ENCODE measurements at regions not wholly inside any gene's neighbourhood (a gene's known extent, or its start where the extent isn't known, plus 50 kb on each side); places are given as distances from the start of the nearest gene placed in this dataset.

- Mint-ChIP-seq H3K9me3 (no peaks in the 10 kb centered on the region), H3K27me3 (ENCODE audit: low read depth in 3 of 3) (peaks cover 2 to 5% (median 4%) of the 10 kb centered on the region in 3 donors), H3K27ac (no peak overlapping the region), H3K36me3 (no peaks in the 10 kb centered on the region), H3K4me1 (peaks cover 26 to 30% of the 10 kb centered on the region in 2 donors), H3K4me3 (no peak overlapping the region)
- DNase-seq: no peak
Observed at GRCh38 chr17:83178533-83179304, 99.3 kb downstream of the METRNL start.

GRCh38 chr17:83179374-83179773 is 100.0 kb downstream of the METRNL start:
- Mint-ChIP-seq H3K27me3 (ENCODE audit: low read depth in 3 of 3) (peaks cover 2 to 5% (median 4%) of the 10 kb centered on the region in 3 donors), H3K4me1 (peaks cover 27 to 32% of the 10 kb centered on the region in 2 donors), H3K4me3 (no peak overlapping the region), H3K9me3 (no peaks in the 10 kb centered on the region), H3K36me3 (no peaks in the 10 kb centered on the region), H3K27ac (no peak overlapping the region)
- no peak for DNase-seq

DNA sequence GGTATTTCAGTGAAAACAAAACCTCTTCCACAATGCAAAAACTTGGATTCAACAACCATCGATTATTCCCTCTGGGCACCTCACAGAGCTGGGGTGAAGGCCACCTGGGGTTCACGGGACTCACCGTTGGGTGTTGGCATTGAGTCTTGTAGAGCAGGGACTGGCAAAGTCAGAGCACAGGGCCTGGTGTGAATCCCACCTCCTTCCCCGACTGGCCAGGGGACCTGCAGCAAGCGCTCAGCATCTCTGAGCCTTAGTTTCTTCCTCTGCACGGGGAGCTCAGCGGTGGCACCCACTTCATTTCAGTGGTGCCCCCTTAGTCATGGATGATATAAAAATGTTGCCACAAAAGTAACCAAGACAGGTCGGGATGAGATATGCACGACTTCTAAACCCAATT is 100.4 kb downstream of the METRNL start:
- Mint-ChIP-seq H3K4me1 (peaks cover 27 to 30% of the 10 kb centered on the region in 2 donors), H3K27ac (peak overlapping the region in 2 of 6 donors; percentile 3 to 6), H3K27me3 (ENCODE audit: low read depth in 3 of 3) (peaks cover 2 to 8% (median 4%) of the 10 kb centered on the region in 3 donors), H3K9me3 (no peaks in the 10 kb centered on the region), H3K4me3 (no peak overlapping the region), H3K36me3 (no peaks in the 10 kb centered on the region)
- no peak for DNase-seq

DNA sequence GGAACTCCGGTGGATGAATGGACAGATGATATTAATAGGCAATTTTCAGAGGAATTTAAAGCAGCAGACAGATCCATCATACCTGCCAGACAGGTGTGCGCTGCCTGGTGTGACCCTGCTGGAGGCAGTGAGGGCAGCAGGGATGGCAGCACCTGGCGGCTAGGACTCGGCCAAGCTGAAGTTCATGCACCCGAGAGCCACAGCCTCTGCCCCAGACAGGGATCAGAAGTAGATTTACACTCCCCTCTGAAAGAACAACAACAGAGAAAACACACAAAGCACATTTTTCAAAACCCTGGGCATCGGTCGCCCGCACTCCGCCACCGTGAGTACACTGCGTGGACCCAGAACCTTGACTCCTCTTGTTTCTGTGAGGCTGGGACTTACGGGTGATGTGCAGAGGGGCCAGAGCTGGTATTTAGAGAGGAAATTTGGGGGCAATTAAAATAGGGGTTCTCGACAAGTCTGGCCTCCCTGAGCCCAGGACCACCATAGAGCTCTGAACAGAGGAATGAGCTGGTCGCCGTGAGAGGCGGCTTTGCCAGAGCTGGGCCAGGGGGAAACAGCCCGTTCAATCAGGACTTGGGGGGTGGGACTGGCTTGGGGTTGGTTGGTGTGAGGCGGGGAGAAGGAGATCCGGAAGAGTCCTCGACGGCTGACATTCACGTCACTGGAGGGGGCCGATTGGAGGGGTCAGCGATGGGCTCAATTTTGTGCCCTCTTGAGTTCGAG is 101.0 kb downstream of the METRNL start:
- H3K4me3 Mint-ChIP-seq: peak overlapping the region in 1 of 5 donors; percentile 33
- no peak for DNase-seq
- peaks cover 27 to 30% of the 10 kb centered on the region in 2 donors for H3K4me1 Mint-ChIP-seq
- H3K36me3 Mint-ChIP-seq: no peaks in the 10 kb centered on the region
- peaks cover 2 to 8% (median 4%) of the 10 kb centered on the region in 3 donors for H3K27me3 Mint-ChIP-seq (ENCODE audit: low read depth in 3 of 3)
- no peaks in the 10 kb centered on the region for H3K9me3 Mint-ChIP-seq
- H3K27ac Mint-ChIP-seq: peak overlapping the region in 2 of 6 donors; percentile 6 to 49

GRCh38 chr17:83180996-83181481 is 101.6 kb downstream of the METRNL start:
- no peaks in the 10 kb centered on the region for H3K9me3 Mint-ChIP-seq
- H3K36me3 Mint-ChIP-seq: no peaks in the 10 kb centered on the region
- peak overlapping the region in 1 of 5 donors; percentile 33 for H3K4me3 Mint-ChIP-seq
- no peak overlapping the region for H3K27ac Mint-ChIP-seq
- H3K27me3 Mint-ChIP-seq (ENCODE audit: low read depth in 3 of 3): peaks cover 2 to 8% (median 4%) of the 10 kb centered on the region in 3 donors
- H3K4me1 Mint-ChIP-seq: peaks cover 23 to 28% of the 10 kb centered on the region in 2 donors
- DNase-seq: no peak

GRCh38 chr17:83181991-83182619 is 102.7 kb downstream of the METRNL start:
- no peak for DNase-seq
- peaks cover 18 to 22% of the 10 kb centered on the region in 2 donors for H3K4me1 Mint-ChIP-seq
- peaks cover 2 to 10% (median 3%) of the 10 kb centered on the region in 3 donors for H3K27me3 Mint-ChIP-seq (ENCODE audit: low read depth in 3 of 3)
- no peaks in the 10 kb centered on the region for H3K36me3 Mint-ChIP-seq
- H3K4me3 Mint-ChIP-seq: peak overlapping the region in 2 of 5 donors; percentile 34 to 36
- peak overlapping the region; percentile 54 to 96 (median 87) for H3K27ac Mint-ChIP-seq
- H3K9me3 Mint-ChIP-seq: no peaks in the 10 kb centered on the region

DNA sequence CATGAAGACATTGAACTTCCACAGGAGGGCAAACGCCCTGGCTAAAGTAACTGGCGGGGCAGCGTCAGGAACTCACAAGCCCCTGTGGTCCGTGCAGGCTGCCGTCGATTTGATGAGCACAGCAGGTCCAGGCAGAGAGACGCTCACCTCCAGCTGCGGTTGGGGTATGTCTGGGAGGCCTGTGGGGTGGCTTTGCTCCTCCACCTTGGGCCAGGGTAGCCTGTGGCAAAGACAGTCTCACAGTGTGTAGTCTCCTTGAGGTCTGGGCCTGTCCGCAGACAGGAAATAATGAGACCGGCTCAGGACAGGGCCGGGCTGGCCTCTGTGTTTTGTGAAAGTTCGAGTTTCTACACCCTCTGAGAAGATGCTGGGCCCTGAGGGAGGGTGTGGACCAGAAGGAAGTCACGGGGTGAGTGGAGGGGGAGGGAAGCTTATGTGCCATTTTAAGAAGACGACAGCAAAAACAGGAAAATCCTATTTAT is 103.3 kb downstream of the METRNL start:
- Mint-ChIP-seq H3K4me1 (peaks cover 18 to 22% of the 10 kb centered on the region in 2 donors), H3K4me3 (peak overlapping the region; percentile 34 to 83 (median 65)), H3K9me3 (no peaks in the 10 kb centered on the region), H3K36me3 (no peaks in the 10 kb centered on the region), H3K27ac (peak overlapping the region; percentile 54 to 96 (median 87)), H3K27me3 (ENCODE audit: low read depth in 3 of 3) (peaks cover 2 to 10% (median 3%) of the 10 kb centered on the region in 3 donors)
- DNase-seq: peak; percentile 63 to 74 (median 73)

- Mint-ChIP-seq H3K27ac (peak overlapping the region; percentile 54 to 96 (median 87)), H3K36me3 (peaks cover 0 to 4% (median 0%) of the 10 kb centered on the region in 3 donors), H3K4me1 (peaks cover 18 to 25% of the 10 kb centered on the region in 2 donors), H3K4me3 (peak overlapping the region; percentile 34 to 83 (median 65)), H3K27me3 (ENCODE audit: low read depth in 3 of 3) (peaks cover 2 to 10% (median 3%) of the 10 kb centered on the region in 3 donors), H3K9me3 (no peaks in the 10 kb centered on the region)
- DNase-seq: no peak
Observed at GRCh38 chr17:83183145-83183948, 103.9 kb downstream of the METRNL start.

- Mint-ChIP-seq H3K27ac (peak overlapping the region in 1 of 6 donors; percentile 80), H3K4me1 (peaks cover 18 to 25% of the 10 kb centered on the region in 2 donors), H3K36me3 (peaks cover 0 to 9% (median 0%) of the 10 kb centered on the region in 3 donors), H3K4me3 (no peak overlapping the region), H3K9me3 (no peaks in the 10 kb centered on the region), H3K27me3 (ENCODE audit: low read depth in 3 of 3) (peaks cover 2 to 10% (median 5%) of the 10 kb centered on the region in 3 donors)
- no peak for DNase-seq
Observed at GRCh38 chr17:83183951-83184506, 104.6 kb downstream of the METRNL start.

DNA sequence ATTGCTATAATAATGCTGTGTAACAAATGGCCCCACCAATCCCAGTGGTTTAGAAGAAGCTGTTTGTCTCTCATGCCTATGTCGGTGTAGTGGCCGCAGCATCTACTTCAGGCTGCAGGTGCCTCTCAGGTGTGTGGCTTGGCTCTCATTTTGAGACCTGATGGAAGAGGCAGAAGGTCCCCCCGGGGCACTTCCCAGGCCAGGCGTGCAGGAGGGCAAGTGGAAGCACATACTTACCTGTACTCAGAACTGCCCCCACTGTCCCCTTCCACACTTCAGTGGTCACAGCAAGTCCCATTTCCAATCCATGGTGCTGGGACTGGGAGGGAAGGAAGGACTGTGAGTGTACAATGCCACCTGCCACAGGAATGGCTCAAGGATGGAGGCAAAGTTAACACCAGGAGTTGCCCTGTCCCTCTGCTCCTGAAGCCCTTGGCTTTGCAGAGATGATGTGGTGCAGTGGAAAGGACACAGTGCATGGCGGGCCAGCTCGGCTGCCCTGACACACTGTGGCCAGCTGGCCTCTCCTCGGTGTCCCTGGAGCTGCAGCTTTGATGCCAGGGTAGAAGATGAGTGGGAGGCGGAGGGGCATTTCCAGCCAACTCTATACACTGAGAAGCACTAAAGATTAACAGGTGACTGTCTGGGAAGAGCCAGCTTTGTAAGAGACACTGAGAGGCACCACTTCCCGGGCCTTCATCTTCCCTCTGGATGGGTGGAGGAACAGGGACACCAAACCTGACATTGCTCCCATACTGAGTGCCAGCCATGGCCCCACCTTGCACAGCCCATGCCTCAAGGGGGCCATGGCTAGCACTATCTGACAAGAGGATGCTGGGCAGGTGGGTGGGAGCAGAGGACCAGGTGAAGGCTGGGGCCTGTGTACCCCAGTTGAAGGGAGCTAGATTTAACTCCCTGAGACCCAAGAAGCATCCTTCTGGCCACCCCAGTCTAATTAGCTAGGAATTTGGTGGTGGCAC is 105.9 kb downstream of the METRNL start:
- H3K27ac Mint-ChIP-seq: peak overlapping the region in 1 of 6 donors; percentile 30
- H3K4me1 Mint-ChIP-seq: peaks cover 19 to 25% of the 10 kb centered on the region in 2 donors
- H3K4me3 Mint-ChIP-seq: no peak overlapping the region
- peaks cover 0 to 9% (median 0%) of the 10 kb centered on the region in 3 donors for H3K36me3 Mint-ChIP-seq
- no peak for DNase-seq
- no peaks in the 10 kb centered on the region for H3K9me3 Mint-ChIP-seq
- H3K27me3 Mint-ChIP-seq (ENCODE audit: low read depth in 3 of 3): peaks cover 2 to 9% (median 7%) of the 10 kb centered on the region in 3 donors

DNA sequence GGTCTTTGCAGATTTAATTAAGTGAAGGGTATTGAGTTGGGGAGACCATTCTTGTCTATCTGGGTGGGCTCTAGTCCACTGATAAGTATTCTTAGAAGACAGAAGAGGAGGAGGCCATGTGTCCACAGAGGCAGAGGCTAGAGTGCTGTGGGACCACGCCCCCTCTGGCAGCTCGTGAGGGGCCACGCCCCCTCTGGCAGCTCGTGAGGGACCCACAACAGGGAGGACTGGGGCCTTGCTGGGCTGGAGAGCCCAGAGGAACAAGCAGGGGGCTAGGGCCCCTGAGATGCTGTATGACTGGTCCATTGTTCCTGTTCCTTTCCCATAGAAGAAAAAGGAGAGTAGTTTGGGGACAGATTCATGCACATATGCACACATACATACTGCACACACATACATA is 106.8 kb downstream of the METRNL start:
- Mint-ChIP-seq H3K9me3 (peaks cover 0 to 1% (median 0%) of the 10 kb centered on the region in 6 donors), H3K4me1 (peaks cover 28 to 29% of the 10 kb centered on the region in 2 donors), H3K27ac (peak overlapping the region in 1 of 6 donors; percentile 66), H3K4me3 (no peak overlapping the region), H3K27me3 (ENCODE audit: low read depth in 3 of 3) (peaks cover 2 to 13% (median 11%) of the 10 kb centered on the region in 3 donors), H3K36me3 (peaks cover 0 to 9% (median 0%) of the 10 kb centered on the region in 3 donors)
- DNase-seq: no peak

Data from immature natural killer cell (primary cell).